OCI-LY1 (cell line): ENCODE measurements at regions not wholly inside any gene's neighbourhood (a gene's known extent, or its start where the extent isn't known, plus 50 kb on each side); places are given as distances from the start of the nearest gene placed in this dataset.

Experiments used
- EZH2 ChIP-seq: fragments of 200-600 bp; sonication (generic), shearing (Covaris generic); IDR thresholded peaks from 2 replicates; pipeline ENCODE4 v1.8.0; 2017; ENCODE audit warnings: borderline replicate concordance, mixed run types, mild to moderate bottlenecking, antibody characterized with exemption, low read length, moderate library complexity, mixed read lengths
- TF ChIP-seq, protein P1 (sequence below): fragments of 200-600 bp; sonication (generic), shearing (Covaris generic); IDR thresholded peaks from 2 replicates; pipeline ENCODE4 v1.5.1; 2017; ENCODE audit warnings: mild to moderate bottlenecking, antibody characterized with exemption, low read length, moderate library complexity, mixed read lengths

GRCh38 chrX:43380704-43381103 is 275.4 kb upstream of the MAOA start:
- TF ChIP-seq, protein P1, sequence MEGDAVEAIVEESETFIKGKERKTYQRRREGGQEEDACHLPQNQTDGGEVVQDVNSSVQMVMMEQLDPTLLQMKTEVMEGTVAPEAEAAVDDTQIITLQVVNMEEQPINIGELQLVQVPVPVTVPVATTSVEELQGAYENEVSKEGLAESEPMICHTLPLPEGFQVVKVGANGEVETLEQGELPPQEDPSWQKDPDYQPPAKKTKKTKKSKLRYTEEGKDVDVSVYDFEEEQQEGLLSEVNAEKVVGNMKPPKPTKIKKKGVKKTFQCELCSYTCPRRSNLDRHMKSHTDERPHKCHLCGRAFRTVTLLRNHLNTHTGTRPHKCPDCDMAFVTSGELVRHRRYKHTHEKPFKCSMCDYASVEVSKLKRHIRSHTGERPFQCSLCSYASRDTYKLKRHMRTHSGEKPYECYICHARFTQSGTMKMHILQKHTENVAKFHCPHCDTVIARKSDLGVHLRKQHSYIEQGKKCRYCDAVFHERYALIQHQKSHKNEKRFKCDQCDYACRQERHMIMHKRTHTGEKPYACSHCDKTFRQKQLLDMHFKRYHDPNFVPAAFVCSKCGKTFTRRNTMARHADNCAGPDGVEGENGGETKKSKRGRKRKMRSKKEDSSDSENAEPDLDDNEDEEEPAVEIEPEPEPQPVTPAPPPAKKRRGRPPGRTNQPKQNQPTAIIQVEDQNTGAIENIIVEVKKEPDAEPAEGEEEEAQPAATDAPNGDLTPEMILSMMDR: no peak
- no peak for TF ChIP-seq EZH2
